K562 (cell line): ENCODE measurements at regions not wholly inside any gene's neighbourhood (a gene's known extent, or its start where the extent isn't known, plus 50 kb on each side); places are given as distances from the start of the nearest gene placed in this dataset.

Source experiments
- ATAC-seq: fragments of 200-7000 bp; cut with Tn5 transposase; 3 replicates; pipeline ENCODE4 v1.9.1; 2020; ENCODE audit warnings: moderate library complexity
- BruUV-seq: library from RNA; stranded (reverse); fragments of 400-500 nt; replicated peaks from 2 replicates; lab custom pipeline; 2021; lab: Mats Ljungman, UMichigan
- CTCF ChIA-PET: fragments of 300-600 bp; formaldehyde crosslinking; extraction: SDS; loops from one replicate; lab custom pipeline; 2021; ENCODE audit warnings: low intra/inter-chr PET ratio; lab: Yijun Ruan, JAX
- POLR2A ChIA-PET: fragments of 300-600, 350-650 bp; sonication (Branson Sonifier 250); formaldehyde crosslinking; extraction: SDS; loops from one replicate; lab custom pipeline; 2021; ENCODE audit warnings: antibody characterized with exemption, inconsistent platforms; lab: Yijun Ruan, JAX
- DNase-seq, 4 experiments: peaks; one replicate each; pipeline versions ENCODE4 v3.0.0 to v3.0.0-alpha.2; 2011 to 2018; ENCODE audit warnings: low spot score in 3 of 4, mixed read lengths in 3 of 4; ENCODE audit errors: extremely low read depth in 1 of 4
- FAIRE-seq: peaks from 2 replicates; lab custom pipeline; 2011; peaks lifted over from hg19 to GRCh38; lab: Jason Lieb, UNC
- H2AFZ ChIP-seq: 2 replicates; pipeline ENCODE4 v1.6.0; 2011; ENCODE audit warnings: low read depth, low read length, control low read depth, inconsistent platforms
- H3K27ac ChIP-seq: fragments of 200-600 bp; 3 replicates; pipeline ENCODE4 v1.8.0; 2011; ENCODE audit warnings: low read depth, mild to moderate bottlenecking, control low read depth, inconsistent platforms, low read length, moderate library complexity, mixed read lengths; ENCODE audit errors: extremely low read depth
- H3K27me3 ChIP-seq, 2 experiments: fragments of 300-600 bp in 1 of 2; 2 replicates in 1 of 2; 3 replicates in 1 of 2; pipeline versions ENCODE4 v1.6.0 to v1.8.0; 2011; ENCODE audit warnings: inconsistent platforms in 2 of 2, low read length in 2 of 2, mild to moderate bottlenecking in 1 of 2, mixed read lengths in 1 of 2, moderate library complexity in 1 of 2; ENCODE audit not compliant: control insufficient read depth in 2 of 2, insufficient read depth in 2 of 2
- H3K36me3 ChIP-seq: fragments of 300-600 bp; 3 replicates; pipeline ENCODE4 v1.8.0; 2011; ENCODE audit warnings: mild to moderate bottlenecking, low read length, inconsistent platforms; ENCODE audit not compliant: control insufficient read depth, insufficient read depth
- H3K4me1 ChIP-seq, 2 experiments: fragments of 200-600 bp in 1 of 2; replicated peaks in 1 of 2; 2 replicates in 1 of 2; 3 replicates in 1 of 2; pipeline versions ENCODE4 v1.5.1 to v1.8.0; 2011; ENCODE audit warnings: inconsistent platforms in 2 of 2, low read length in 2 of 2, mild to moderate bottlenecking in 1 of 2, mixed read lengths in 1 of 2, moderate library complexity in 1 of 2; ENCODE audit not compliant: control insufficient read depth in 2 of 2, insufficient read depth in 2 of 2
- H3K4me2 ChIP-seq: 2 replicates; pipeline ENCODE4 v1.6.1; 2011; ENCODE audit warnings: low read length, control low read depth, inconsistent platforms, mixed read lengths; ENCODE audit not compliant: insufficient read depth
- H3K4me3 ChIP-seq: fragments of 200-600 bp; sonication (generic), shearing (Covaris generic); 2 replicates; pipeline ENCODE4 v1.5.1; 2016; ENCODE audit warnings: control low read depth, inconsistent platforms
- H3K79me2 ChIP-seq: fragments of 200-600 bp; 3 replicates; pipeline ENCODE4 v1.8.0; 2011; ENCODE audit warnings: low read length, inconsistent platforms; ENCODE audit not compliant: control insufficient read depth, insufficient read depth
- H3K9ac ChIP-seq, 2 experiments: 2 replicates each; pipeline versions ENCODE4 v1.6.0 to v1.6.1; 2011; ENCODE audit warnings: low read depth in 2 of 2, low read length in 2 of 2, control low read depth in 1 of 2, inconsistent platforms in 1 of 2, mild to moderate bottlenecking in 1 of 2, mixed read lengths in 1 of 2; ENCODE audit not compliant: insufficient read depth in 1 of 2
- H3K9me1 ChIP-seq: one replicate; pipeline ENCODE4 v1.6.0; 2011; ENCODE audit warnings: inconsistent platforms, mild to moderate bottlenecking, low read length, moderate library complexity; ENCODE audit not compliant: control insufficient read depth, insufficient read depth
- H3K9me3 ChIP-seq: replicated peaks from 2 replicates; pipeline ENCODE4 v1.5.1; 2011; ENCODE audit warnings: low read depth, low read length, inconsistent platforms; ENCODE audit not compliant: control insufficient read depth, insufficient read depth
- H4K20me1 ChIP-seq: replicated peaks from 2 replicates; pipeline ENCODE4 v1.6.1; 2011; ENCODE audit warnings: low read length, inconsistent platforms, mixed read lengths; ENCODE audit not compliant: control insufficient read depth, insufficient read depth
- BACH1 ChIP-seq: fragments of 200-800 bp; sonication (Bioruptor generic); IDR thresholded peaks from 2 replicates; pipeline ENCODE4 v1.6.1; 2016; ENCODE audit warnings: missing genetic modification characterization, missing compliant biosample characterization
- BDP1 ChIP-seq: IDR thresholded peaks from 3 replicates; pipeline ENCODE4 v1.6.1; 2011; ENCODE audit not compliant: insufficient read length, insufficient read depth
- GABPA ChIP-seq: fragments of 200-800 bp; sonication (Bioruptor generic); conservative IDR thresholded peaks from 2 replicates; pipeline ENCODE4 v1.6.1; 2016; ENCODE audit warnings: low read depth, missing genetic modification characterization, missing compliant biosample characterization
- GTF2A2 ChIP-seq: IDR thresholded peaks from 2 replicates; pipeline ENCODE4 v1.6.1; 2016; ENCODE audit warnings: mild to moderate bottlenecking, missing genetic modification characterization, missing compliant biosample characterization
- KDM2B ChIP-seq: fragments of 250-450 bp; sonication (Bioruptor Pico); IDR thresholded peaks from 2 replicates; pipeline ENCODE4 v1.8.0; 2021; ENCODE audit warnings: mild to moderate bottlenecking, moderate library complexity
- SP1 ChIP-seq: sonication (generic); formaldehyde crosslinking; IDR thresholded peaks from 2 replicates; pipeline ENCODE4 v1.8.1; 2022; ENCODE audit warnings: mild to moderate bottlenecking, missing genetic modification reagents
- ZC3H8 ChIP-seq: fragments of 450-650 bp; IDR thresholded peaks from 2 replicates; pipeline ENCODE4 v1.6.1; 2017
- ZNF121 ChIP-seq: sonication (generic); formaldehyde crosslinking; conservative IDR thresholded peaks from 2 replicates; pipeline ENCODE4 v1.8.0; 2022; ENCODE audit warnings: missing genetic modification reagents
- ZNF239 ChIP-seq: fragments of 250-450 bp; sonication (Bioruptor Pico); IDR thresholded peaks from 2 replicates; pipeline ENCODE4 v1.4.0; 2020; ENCODE audit warnings: mild to moderate bottlenecking
- ZNF511 ChIP-seq: sonication (generic); formaldehyde crosslinking; IDR thresholded peaks from 2 replicates; pipeline ENCODE4 v1.8.0; 2022; ENCODE audit warnings: mild to moderate bottlenecking, missing genetic modification reagents
- ZNF699 ChIP-seq: fragments of 250-450 bp; sonication (Bioruptor Pico); IDR thresholded peaks from 2 replicates; pipeline ENCODE4 v1.8.0; 2021; ENCODE audit warnings: mild to moderate bottlenecking, moderate library complexity; ENCODE audit not compliant: insufficient replicate concordance
- WGBS: fragments of 100-300 bp; shearing (Covaris generic); methylation state at CpG from one replicate; pipeline ENCODE4 v1.1.6; 2016; ENCODE audit warnings: low coverage, mixed read lengths; ENCODE audit not compliant: insufficient coverage; ENCODE audit errors: missing lambda C conversion rate; 5-methylcytosine and 5-hydroxymethylcytosine counted together
- in situ Hi-C: fragments of 300-500 bp; cut with MboI; formaldehyde crosslinking; loops from 4 replicates; pipeline ENCODE4 v1.15.0; 2018; ENCODE audit warnings: inconsistent platforms, mixed read lengths
- intact Hi-C: fragments of 100-400 bp; cut with micrococcal nuclease; formaldehyde crosslinking; loops from 2 replicates; pipeline ENCODE4 v1.14.2; 2022

- no peaks in the 10 kb centered on the region for H3K36me3 ChIP-seq
- CTCF ChIA-PET: no interaction called here
- no peaks in the 10 kb centered on the region for H3K4me1 ChIP-seq
- no peak for FAIRE-seq
- H3K79me2 ChIP-seq: no peaks in the 10 kb centered on the region
- BruUV-seq: no TSS peak
- in situ Hi-C loops (no loop called here), intact Hi-C loops (no loop called here)
- no peak for TF ChIP-seq ZNF239 (CRISPR knock-in tag)
- TF ChIP-seq ZNF121 (CRISPR knock-in tag): no peak
- TF ChIP-seq BDP1: no peak
- TF ChIP-seq GTF2A2 (tag): no peak
- no peak for TF ChIP-seq SP1
- TF ChIP-seq KDM2B (CRISPR knock-in tag): no peak
- no peak for TF ChIP-seq ZNF699 (CRISPR knock-in tag)
- no peak for TF ChIP-seq ZC3H8
- no peak for TF ChIP-seq BACH1
- no peak for TF ChIP-seq ZNF511
- no peak for TF ChIP-seq GABPA (tag)
- no peaks in the 10 kb centered on the region for H3K9me3 ChIP-seq
- POLR2A ChIA-PET: interaction anchor here (0.6 kb wide), 1 partner anchor 10 kb away, joined by 3 read pairs; no protein-coding TSS in a partner anchor
- WGBS: 0% methylated on average over 2 of the region's 4 CpGs
- no peaks in the 10 kb centered on the region for H3K9me1 ChIP-seq
- H3K27me3 ChIP-seq: no peaks in the 10 kb centered on the region; a peak in 1 of 5 replicates
- no peaks in the 10 kb centered on the region for H4K20me1 ChIP-seq
- H3K4me3 ChIP-seq: no peak overlapping the region
- no peak overlapping the region for H3K27ac ChIP-seq
- ATAC-seq: no peak
- no peak overlapping the region for H3K4me2 ChIP-seq
- DNase-seq: no peak
- H2AFZ ChIP-seq: no peak overlapping the region
- H3K9ac ChIP-seq: no peak overlapping the region
Observed at GRCh38 chr3:59606638-59607266, 556.9 kb upstream of the CFAP20DC start.
